T-helper 1 cell (primary cell): ENCODE measurements at regions not wholly inside any gene's neighbourhood (a gene's known extent, or its start where the extent isn't known, plus 50 kb on each side); places are given as distances from the start of the nearest gene placed in this dataset.
A peak's percentile ranks its signal among the peaks of the same experiment; 100 is the strongest.

ENCODE experiments used
- DNase-seq, 5 donors: peaks; one replicate each; pipeline ENCODE4 v3.0.0-alpha.2; 2012 to 2020

DNA sequence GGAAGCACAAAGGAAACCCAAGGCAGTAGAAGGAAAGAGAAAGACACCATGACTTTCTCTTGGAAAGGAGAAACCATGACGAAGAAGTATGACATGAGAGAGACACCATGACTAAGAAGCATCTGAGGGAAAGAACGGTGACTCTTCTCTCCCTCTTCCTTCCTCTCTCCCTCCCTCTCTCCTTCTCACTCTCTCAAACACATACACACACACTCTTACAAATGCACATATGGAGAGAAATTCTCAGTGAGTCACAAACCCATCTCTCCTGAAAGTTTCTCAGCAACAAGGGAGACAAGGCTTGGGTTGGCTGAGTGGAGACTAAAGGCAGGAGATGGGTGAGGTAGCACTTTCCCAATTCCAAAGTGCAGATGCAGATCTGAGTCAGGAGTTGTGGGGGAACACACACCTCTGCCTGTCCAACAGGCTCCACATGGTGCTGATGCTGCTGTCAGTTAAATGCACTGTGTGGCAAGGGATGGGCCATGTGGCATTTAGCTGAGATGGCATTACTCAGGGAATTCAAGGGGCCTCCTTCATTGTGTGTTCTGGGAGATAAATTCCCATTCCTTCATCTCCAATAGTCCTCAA, 336.7 kb upstream of the C16orf82 start:
- no peak for DNase-seq

DNA sequence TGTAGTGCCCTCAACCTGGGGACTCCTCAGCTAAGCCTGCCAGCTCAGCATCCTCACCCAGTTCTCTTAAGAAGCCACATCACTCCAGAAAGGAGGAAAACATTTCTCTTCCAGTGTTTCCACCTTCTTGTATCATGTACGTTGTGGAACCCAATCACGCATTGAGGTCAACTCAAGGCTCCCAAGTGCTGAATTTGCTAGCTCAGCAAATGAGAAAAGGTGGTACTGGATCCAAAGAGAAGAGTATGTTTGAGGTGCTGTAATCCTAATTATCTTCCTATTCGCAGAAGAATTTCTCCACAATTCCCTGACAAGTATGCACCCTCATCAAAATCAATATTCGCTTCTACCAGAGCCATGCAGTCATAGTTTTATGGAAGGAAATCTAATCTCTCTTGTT, 335.0 kb upstream of the C16orf82 start:
- DNase-seq, result no peak

DNA sequence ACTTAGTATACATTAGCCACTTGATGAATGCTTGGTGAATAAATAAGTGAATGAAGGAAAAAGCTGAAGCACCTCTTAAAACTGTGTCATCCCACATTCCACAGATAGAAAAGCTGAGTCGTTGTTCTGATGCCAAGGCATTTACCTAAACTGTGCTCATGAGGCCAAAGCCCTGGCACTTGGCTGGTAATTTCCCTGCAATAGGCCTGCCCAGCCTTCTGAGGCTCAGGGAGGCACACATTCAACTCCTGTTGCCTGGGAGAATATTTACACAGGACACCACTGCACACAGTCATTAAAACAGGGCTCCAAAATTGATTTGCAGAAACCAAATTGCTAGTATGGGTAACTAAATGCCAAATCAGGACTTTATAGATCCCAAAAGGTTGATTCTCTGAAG, 333.0 kb upstream of the C16orf82 start:
- DNase-seq, result no peak

DNA sequence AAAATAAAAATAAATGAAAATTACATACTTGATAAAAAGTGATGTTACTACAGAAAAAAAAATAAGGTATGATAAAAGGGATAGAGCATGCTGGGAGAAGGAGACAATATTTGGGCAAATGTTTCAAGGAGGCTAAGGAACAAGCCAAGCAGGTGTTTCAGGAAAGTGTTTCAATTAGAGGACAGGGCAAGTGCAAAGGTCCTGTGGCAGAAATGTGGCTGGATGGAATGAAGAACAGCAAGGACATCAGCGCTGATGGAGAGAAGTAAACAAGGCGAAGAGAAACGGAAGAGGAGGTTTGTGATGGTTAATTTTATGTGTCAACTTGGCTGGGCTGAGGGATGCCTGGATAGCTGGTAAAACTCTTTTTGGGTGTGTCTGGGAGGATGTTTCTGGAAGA, 331.2 kb upstream of the C16orf82 start:
- DNase-seq, result no peak

DNA sequence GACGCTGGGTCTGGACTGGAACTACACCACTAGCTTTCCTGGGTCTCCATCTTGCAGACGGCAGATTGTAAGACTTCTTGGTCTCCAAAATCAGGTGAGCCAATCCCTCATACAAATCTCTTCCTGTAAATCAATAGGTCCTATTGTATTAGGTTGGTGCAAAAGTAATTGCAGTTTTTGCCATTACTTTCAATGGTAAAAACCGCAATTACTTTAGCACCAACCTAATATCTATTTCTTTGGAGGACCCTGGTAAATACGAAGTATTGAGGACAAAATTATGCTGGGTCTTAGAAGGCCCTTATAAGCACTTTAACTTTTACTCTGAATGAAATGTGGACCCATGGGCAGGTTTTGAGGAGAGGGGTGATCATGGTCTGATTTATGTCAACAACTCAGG, 330.6 kb upstream of the C16orf82 start:
- no peak for DNase-seq

DNA sequence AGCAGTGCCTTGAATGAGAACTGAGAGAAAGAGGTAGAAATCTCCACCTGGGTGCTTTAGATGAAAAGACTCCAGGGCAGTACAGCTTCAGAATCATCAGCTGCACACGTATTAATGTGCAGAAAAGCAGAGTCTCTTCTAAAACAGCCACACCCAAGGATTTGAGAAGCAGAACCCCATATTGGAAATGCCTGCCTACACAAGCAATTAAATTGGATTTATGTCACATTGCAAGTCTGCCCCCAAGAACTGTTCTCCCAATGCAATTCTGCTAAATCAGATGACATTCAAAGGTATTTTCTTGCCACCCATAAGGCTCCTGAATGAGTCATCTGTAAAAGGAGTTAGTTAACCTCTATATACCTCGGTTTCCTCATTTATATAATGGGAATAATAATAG, 326.0 kb upstream of the C16orf82 start:
- DNase-seq, result no peak

DNA sequence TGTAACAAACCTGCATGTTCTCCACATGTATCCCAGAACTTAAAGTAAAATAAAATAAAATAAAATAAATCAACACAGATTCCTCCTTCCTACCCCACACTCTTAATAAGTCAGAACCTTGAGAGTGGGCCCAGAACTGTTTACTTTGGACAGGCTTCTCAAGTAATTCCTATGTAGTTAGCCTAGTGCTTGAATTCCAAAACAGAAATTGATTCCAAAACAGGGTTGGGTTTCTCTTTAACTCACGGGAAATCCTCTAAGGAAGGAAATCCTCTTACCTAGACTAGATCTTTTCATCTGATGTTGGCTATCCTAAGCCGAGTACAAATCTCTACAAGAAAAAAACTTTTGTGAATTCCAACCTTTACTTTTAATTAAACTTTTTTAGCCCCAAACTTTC, 324.7 kb upstream of the C16orf82 start:
- DNase-seq, result no peak

DNA sequence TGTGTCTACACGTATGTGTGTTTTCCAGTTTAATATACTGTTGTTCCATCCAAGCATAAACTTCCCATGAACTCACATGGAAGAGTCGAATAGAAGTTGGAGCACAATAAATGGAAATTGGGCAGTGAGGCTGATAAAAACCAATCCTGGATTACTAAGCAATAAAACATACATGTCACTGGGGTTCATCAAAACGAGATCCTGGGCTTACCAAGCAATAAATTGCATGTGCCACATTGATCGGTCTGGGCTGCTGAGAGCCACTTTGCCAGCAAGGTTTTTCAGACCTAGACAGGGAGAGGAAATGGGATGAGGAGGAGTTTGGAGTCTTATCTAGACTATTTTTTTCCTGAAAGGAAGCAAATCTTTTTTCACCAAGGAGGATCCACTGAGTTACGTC, 322.3 kb upstream of the C16orf82 start:
- DNase-seq, result no peak

DNA sequence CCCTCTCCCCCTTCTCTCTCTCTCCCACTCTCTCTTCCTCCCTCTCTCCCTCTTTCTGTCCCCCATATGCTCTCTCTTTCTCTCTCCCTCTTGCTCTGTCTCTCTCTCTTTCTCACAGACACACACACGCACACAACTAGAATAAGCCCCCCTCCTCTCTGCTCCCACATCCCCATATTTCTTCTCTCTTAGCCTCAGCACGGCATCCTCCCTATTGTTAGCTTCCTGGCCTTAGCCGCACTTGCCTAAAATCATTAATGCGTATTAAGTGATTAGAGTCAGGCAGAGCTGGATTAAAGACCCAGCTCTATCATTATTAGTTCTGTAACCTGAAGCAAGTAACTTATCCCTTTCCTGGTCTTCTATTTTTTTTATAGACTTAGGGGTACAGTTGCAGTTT, 319.0 kb upstream of the C16orf82 start:
- DNase-seq, result no peak

DNA sequence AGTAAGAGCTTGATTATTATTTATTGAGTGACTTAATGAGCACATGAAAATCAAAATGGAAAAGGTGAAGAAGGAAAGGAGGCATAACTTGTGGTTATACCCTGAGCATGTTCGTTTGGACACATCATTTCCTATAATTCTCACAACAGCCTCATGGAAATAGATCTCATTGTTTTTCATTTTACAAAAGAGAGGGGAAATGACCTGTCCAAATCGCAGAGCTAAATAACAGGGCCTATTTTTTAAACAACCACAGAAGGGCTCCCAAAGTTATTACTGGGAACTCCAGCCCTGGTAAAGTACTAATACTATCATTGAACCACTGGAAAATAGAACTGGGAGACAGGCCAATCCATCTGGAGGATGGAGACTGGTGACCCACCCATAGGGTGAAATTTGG, 317.7 kb upstream of the C16orf82 start:
- no peak for DNase-seq

DNA sequence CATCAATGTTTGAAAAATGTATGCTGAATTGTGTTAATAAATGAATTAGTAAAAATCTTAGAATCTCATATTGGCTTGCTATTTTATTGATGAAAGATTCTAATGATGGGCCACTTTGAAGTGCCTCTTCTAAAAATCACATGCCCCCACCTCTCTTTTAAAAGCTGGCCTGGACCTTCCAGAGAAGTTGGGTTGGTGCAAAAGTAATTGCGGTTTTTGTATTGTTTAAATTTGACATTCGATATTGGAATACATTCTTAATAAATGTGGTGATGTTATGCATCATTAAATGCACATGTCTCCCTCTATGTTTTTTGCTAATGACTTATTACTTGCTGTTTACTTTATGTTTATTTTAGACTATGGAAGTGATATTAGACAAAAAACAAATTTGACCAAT, 314.6 kb upstream of the C16orf82 start:
- no peak for DNase-seq

DNA sequence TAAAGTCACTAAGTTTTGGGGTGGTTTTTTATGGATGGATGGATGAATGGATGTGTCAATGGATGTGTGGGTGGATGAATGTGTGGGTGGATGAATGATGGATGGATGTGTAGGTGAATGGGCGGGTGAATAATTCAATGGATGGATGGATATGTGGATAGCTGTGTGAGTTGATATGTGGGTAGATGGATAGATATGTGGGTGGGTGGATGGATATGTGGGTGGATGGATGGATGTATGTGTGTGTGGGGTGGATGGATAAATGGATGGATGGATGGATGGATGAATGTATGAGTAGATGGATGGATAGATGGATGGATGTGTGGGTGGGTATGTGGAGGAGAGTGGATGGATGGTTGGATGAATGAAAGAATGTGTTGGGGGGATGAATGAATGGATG, 310.1 kb upstream of the C16orf82 start:
- DNase-seq, result no peak

DNA sequence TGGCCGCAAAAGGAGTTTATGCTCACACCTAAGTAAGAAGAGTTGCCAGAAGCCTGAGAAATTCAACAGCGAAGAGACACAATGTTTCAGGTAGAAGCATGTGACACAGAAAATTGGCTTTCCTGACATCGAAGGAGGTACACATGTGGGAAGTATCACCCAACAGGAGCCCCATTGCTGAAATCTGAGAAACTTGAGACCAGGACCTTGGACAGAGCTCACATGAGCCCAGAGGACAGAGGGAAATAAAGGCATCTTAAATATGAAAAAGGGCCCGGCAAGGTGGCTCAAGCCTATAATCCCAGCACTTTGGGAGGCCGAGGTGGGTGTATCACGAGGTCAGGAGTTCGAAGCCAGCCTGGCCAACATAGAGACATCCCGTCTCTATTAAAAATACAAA, 304.1 kb upstream of the C16orf82 start:
- DNase-seq, result no peak

DNA sequence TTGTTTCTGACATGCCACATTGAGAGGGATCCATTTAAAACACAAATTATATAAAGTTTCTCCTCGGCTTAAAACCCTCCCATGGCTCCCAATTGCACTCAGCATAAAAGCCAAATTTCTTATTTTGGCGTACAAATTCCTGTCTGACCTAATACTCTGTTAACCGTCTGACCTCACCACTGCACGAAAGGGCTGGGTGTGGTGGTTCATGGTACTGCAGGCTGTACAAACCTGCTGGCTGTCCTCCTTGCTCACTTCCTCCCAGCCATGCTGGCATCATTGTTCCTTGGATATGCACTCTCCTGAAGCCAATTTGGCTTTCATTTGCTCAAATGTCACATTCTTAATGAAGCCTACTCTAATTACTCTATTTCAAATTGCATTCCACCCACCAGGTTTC, 301.6 kb upstream of the C16orf82 start:
- DNase-seq, result no peak

DNA sequence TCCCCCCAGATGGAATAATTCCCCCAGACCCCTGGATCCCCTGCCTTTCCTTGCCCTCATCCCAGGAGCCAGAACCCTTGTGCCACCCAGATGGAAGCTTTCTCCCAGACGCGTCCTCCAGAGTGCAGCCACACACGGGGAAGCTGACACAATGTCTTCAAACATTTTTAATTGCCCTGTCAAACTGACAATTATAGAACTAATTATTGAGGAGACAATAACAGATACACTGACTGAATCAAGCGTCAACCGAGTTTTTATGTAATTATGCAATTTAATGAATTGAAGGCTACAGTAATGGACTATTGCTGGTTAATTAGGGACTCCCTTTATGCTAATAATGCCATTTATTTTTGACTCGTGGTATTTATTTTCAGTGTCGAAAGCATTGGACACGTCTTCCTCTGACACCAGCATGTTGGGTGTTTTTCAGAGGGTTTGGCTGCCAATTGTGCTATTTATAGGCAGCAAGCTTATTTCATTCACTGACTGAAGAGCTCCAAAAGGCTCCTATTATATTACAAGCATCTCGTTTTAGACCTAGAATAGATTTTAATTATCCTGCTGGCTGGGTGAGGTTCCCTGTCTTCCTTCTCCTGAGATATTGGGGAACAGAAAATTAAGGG, 298.2 kb upstream of the C16orf82 start:
- DNase-seq, result no peak

DNA sequence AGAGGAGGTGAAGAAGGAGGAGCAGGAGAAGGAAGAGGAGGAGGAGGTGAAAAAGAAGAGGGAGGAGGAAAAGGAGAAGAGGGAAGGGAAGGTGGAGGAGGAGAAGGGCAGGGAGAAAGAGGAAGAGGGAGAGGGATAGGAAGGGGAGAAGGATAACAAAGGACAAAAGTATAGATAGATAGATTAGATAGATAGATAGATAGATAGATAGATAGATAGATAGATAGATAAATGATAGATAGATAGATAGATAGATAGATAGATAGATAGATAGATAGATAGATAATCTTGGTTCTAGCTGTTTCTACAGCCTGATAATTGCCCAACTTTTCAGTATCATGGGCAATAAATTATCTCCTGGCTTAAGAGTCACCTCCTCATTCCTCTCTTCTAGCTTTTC, 296.2 kb upstream of the C16orf82 start:
- DNase-seq, result no peak

DNA sequence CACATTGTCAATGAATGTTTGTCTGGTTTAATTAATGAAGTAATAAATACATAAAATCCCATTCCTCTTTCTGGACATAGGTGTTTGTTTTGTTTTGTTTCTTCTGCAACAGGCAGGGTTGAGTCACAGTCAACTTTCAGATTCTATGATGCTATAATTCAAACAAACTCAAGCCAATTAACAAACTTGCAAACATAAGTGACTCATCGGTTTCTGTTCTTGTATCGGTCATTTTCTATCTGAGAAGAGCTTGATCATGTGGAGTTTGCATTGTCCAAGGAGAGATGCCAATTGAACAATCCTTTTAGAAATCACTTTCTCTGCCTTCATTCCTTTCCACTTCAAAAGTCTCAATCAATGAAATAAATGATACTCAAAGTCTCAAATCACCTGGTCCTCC, 294.2 kb upstream of the C16orf82 start:
- DNase-seq, result peak in 1 of 5 donors; percentile 49

DNA sequence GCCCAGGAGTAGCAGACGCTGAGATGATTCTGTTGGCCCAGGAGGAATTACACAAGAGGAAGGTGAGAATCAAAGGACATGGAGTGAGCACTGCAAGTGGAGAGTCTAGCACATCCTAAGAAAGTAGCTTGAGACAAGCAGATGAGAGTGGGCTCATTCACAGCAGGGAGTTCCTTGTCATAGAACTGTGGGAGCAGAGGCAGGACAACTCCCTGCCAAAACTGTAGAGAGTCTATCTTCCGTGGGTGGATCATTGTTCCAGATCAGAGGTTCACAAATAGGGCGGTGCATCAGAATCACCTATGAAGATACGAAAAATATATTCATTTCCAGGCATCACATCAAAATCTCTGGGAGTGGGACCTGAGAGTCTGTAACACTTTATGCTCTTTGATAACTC, 288.9 kb upstream of the C16orf82 start:
- no peak for DNase-seq

DNA sequence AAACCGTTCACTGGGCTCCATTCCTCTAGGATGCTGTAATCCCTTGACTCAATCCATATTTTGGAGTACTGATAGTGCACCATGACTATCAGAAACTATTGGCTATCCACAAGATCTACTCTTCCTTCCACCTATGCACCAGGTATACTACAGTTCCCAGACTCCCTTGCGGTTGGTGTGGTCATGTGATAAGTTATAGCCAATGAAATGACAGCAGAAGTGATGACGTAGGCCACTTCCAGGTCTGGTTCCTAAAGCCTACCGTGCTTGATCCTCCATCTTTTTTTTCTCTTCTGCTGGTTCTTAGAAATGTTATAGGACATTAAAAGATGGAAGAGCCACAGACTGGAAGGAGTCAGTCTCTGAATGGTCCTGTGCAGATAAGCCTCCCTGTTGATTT, 278.8 kb upstream of the C16orf82 start:
- no peak for DNase-seq

DNA sequence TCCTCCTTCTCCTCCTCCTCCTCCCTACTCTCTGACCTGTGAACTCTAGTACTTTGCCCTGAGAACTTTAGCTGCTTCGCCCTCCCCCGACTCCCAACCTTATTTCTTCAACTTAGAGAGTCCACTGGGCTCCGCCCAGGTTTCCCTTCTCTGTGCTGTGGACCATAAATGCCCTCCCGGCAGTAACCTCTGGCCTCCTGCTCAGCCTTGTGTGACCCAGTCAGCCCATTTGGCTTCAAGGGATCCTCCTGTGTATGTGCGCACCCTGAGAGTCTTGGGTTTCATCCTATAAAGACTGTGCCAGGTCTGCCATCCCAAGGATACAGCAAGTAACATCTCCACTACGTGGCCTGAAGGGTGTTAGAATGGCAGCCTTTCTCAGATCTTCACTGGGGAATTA, 275.6 kb upstream of the C16orf82 start:
- no peak for DNase-seq

DNA sequence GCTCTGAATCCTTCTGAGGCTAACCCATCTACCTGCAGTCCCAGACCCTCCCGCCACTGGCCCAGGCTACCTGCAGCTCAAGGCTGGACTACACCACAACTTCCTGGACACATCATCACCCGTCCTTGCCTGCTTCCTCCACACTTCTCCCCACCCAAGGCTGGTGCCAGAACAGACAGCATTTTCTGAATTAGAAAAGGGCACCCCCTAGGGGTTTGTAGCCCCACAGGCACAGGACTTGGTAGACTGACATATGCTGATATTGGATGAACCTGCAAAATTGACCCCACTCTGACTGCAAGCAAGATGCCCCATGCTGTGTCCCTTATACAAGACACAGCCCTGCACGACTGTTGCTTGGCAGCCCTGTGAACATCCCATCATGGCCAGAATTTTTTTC, 271.5 kb upstream of the C16orf82 start:
- DNase-seq, result peak in 1 of 5 donors; percentile 44

DNA sequence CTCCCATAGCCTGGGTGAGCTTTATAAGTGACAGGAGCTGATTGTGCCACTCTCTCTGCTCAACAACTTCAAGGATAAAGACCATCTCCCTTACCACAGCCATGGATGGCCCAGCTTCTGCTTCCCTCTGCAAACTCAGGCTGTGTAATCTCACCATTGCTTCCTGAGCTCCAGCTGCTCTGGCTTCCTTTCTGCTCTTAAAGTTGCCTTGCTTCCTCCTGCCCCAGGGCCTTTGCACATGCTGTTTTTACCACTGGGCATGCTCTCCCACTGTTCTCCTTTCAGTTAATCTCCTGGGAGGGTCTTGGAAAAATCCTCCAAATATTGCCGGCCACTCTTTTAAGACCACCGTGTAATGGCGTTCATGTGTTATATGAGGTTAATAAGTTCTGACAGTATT, 265.1 kb upstream of the C16orf82 start:
- no peak for DNase-seq

DNA sequence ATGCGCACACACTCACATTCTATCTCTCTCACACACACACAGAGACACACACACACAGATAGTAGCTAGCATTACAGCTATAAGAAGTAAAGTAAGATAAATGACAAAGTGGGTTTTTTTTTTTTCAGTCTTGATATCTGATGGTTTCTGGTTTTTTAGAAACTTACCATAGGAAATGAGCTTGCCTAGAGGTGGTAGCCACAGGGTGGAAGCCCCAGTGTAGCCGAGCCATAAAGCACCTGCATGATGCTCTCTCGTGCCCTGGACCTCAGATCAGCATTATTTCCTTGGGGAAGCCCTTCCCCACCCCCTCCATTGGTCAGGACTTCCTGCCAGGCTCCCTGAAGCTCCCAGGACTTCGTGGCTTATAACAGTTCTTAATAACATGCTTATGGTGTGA, 264.3 kb upstream of the C16orf82 start:
- DNase-seq, result no peak

DNA sequence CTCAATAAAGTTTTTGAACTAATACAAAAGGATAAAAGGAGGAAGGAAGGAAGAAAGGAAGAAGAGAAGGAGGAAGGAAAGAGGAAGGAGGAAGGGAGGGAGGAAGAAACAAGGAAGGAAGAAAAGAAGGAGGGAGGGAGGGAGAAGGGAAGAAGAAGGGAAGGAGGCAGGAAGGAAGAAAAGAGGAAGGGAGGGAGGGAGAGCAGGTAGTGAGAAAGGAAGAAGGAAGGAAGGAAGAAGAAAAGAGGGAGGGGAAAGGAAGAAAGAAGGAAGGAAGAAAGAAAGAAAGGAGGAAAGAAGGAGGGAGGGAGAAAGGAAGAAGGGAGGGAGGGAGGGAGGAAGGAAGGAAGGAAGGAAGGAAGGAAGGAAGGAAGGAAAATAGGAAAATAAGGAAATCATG, 263.8 kb upstream of the C16orf82 start:
- no peak for DNase-seq

DNA sequence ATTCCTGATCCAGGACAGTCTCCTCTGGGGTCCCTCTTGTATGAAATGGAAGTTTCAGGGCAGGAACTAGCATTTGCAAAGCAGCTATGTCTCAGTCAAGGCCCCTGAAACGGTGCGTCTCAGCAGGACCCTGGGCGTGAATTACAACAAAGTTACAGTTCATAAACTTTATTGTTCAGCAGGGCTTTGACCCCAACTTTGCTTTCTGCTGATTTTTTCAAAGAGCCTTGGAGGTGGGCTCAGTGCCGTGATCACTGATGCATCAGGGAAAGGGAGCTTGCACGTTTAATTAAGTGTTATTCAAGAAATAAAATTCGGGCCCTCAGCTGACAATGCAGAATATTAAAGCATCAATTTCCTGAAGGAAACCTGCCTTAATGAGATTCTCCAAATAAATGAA, 260.1 kb upstream of the C16orf82 start:
- DNase-seq, result no peak
